ENCODE measurements at regions not wholly inside any gene's neighbourhood (a gene's known extent, or its start where the extent isn't known, plus 50 kb on each side); places are given as distances from the start of the nearest gene placed in this dataset.

GRCh38 chr12:77481687-77482086 is 349.0 kb upstream of the NAV3 start:
- no peak for TF ChIP-seq CTCF (IDR thresholded peaks at IDR 0.05)
- no peaks in the 10 kb centered on the region for H3K27me3 ChIP-seq (replicated peaks; ENCODE audit: insufficient read depth)
- no peak overlapping the region for H3K4me3 ChIP-seq
- H3K36me3 ChIP-seq: no peaks in the 10 kb centered on the region
- no peaks in the 10 kb centered on the region for H3K9me3 ChIP-seq
- no peaks in the 10 kb centered on the region for H3K4me1 ChIP-seq (ENCODE audit: control insufficient read depth in 1 of 2, low read depth in 2 of 2)
- H3K27ac ChIP-seq: no peak overlapping the region
- DNase-seq (ENCODE audit: low spot score): no peak
- no peak for ATAC-seq (ENCODE audit: insufficient number of reproducible peaks, low FRiP score, low read depth)

- TF ChIP-seq CTCF (IDR thresholded peaks at IDR 0.05): no peak
- DNase-seq (ENCODE audit: low spot score): no peak
- Histone ChIP-seq H3K27ac (no peak overlapping the region), H3K4me3 (no peak overlapping the region), H3K9me3 (no peaks in the 10 kb centered on the region), H3K4me1 (ENCODE audit: control insufficient read depth in 1 of 2, low read depth in 2 of 2) (no peaks in the 10 kb centered on the region), H3K27me3 (replicated peaks; ENCODE audit: insufficient read depth) (no peaks in the 10 kb centered on the region), H3K36me3 (no peaks in the 10 kb centered on the region)
- no peak for ATAC-seq (ENCODE audit: insufficient number of reproducible peaks, low FRiP score, low read depth)
Measured at GRCh38 chr12:77477907-77478533, 352.7 kb upstream of the NAV3 start.

- no peaks in the 10 kb centered on the region for H3K36me3 ChIP-seq
- no peak for TF ChIP-seq CTCF (IDR thresholded peaks at IDR 0.05)
- ATAC-seq (ENCODE audit: insufficient number of reproducible peaks, low FRiP score, low read depth) (no peak), DNase-seq (ENCODE audit: low spot score) (no peak)
- no peaks in the 10 kb centered on the region for H3K4me1 ChIP-seq (ENCODE audit: control insufficient read depth in 1 of 2, low read depth in 2 of 2)
- H3K4me3 ChIP-seq: no peak overlapping the region
- no peak overlapping the region for H3K27ac ChIP-seq
- no peaks in the 10 kb centered on the region for H3K9me3 ChIP-seq
- H3K27me3 ChIP-seq (replicated peaks; ENCODE audit: insufficient read depth): no peaks in the 10 kb centered on the region
Measured at GRCh38 chr12:77471801-77472200, 358.9 kb upstream of the NAV3 start.

GRCh38 chr12:77469578-77470333 is 360.9 kb upstream of the NAV3 start:
- H3K27ac ChIP-seq: no peak overlapping the region
- H3K27me3 ChIP-seq (replicated peaks; ENCODE audit: insufficient read depth): no peaks in the 10 kb centered on the region
- ATAC-seq (ENCODE audit: insufficient number of reproducible peaks, low FRiP score, low read depth) (no peak), DNase-seq (ENCODE audit: low spot score) (no peak)
- H3K36me3 ChIP-seq: no peaks in the 10 kb centered on the region
- no peak for TF ChIP-seq CTCF (IDR thresholded peaks at IDR 0.05)
- no peaks in the 10 kb centered on the region for H3K9me3 ChIP-seq
- H3K4me1 ChIP-seq (ENCODE audit: control insufficient read depth in 1 of 2, low read depth in 2 of 2): no peaks in the 10 kb centered on the region
- no peak overlapping the region for H3K4me3 ChIP-seq

- TF ChIP-seq CTCF (IDR thresholded peaks at IDR 0.05): no peak
- Histone ChIP-seq H3K27ac (no peak overlapping the region), H3K4me1 (ENCODE audit: control insufficient read depth in 1 of 2, low read depth in 2 of 2) (no peaks in the 10 kb centered on the region), H3K27me3 (replicated peaks; ENCODE audit: insufficient read depth) (no peaks in the 10 kb centered on the region), H3K4me3 (no peak overlapping the region), H3K9me3 (no peaks in the 10 kb centered on the region), H3K36me3 (no peaks in the 10 kb centered on the region)
- DNase-seq (ENCODE audit: low spot score): no peak
- no peak for ATAC-seq (ENCODE audit: insufficient number of reproducible peaks, low FRiP score, low read depth)
Measured at GRCh38 chr12:77442633-77443032, 377.3 kb upstream of the E2F7 start.
